ENCODE measurements at regions not wholly inside any gene's neighbourhood (a gene's known extent, or its start where the extent isn't known, plus 50 kb on each side); places are given as distances from the start of the nearest gene placed in this dataset.

- Histone ChIP-seq H3K4me1 (no peaks in the 10 kb centered on the region), H3K36me3 (no peaks in the 10 kb centered on the region), H3K4me3 (no peak overlapping the region), H3K27ac (no peak overlapping the region), H3K27me3 (no peaks in the 10 kb centered on the region), H3K9me3 (peaks cover 0 to 26% of the 10 kb centered on the region in 2 donors)
- TF ChIP-seq CTCF (IDR thresholded peaks at IDR 0.05) = no peak
- no peak for DNase-seq (ENCODE audit: low spot score)
Observed at GRCh38 chr14:58861586-58861985, 223.8 kb downstream of the DACT1 start.

GRCh38 chr14:58862416-58863160 is 224.8 kb downstream of the DACT1 start:
- Histone ChIP-seq H3K4me3 (no peak overlapping the region), H3K9me3 (peaks cover 0 to 23% of the 10 kb centered on the region in 2 donors), H3K4me1 (no peaks in the 10 kb centered on the region), H3K27me3 (no peaks in the 10 kb centered on the region), H3K36me3 (no peaks in the 10 kb centered on the region), H3K27ac (no peak overlapping the region)
- no peak for DNase-seq (ENCODE audit: low spot score)
- TF ChIP-seq CTCF (IDR thresholded peaks at IDR 0.05) = no peak

GRCh38 chr14:58863661-58864345 is 226.0 kb downstream of the DACT1 start:
- no peaks in the 10 kb centered on the region for H3K27me3 ChIP-seq
- no peak for TF ChIP-seq CTCF (IDR thresholded peaks at IDR 0.05)
- DNase-seq (ENCODE audit: low spot score) = no peak
- no peaks in the 10 kb centered on the region for H3K4me1 ChIP-seq
- H3K9me3 ChIP-seq = peaks cover 0 to 10% of the 10 kb centered on the region in 2 donors
- peak overlapping the region in 1 of 2 donors; percentile 50 for H3K27ac ChIP-seq
- H3K36me3 ChIP-seq = no peaks in the 10 kb centered on the region
- no peak overlapping the region for H3K4me3 ChIP-seq

- TF ChIP-seq CTCF (IDR thresholded peaks at IDR 0.05) = no peak
- H3K4me3 ChIP-seq = no peak overlapping the region
- no peaks in the 10 kb centered on the region for H3K36me3 ChIP-seq
- no peak for DNase-seq (ENCODE audit: low spot score)
- peaks cover 0 to under 1% of the 10 kb centered on the region in 2 donors for H3K9me3 ChIP-seq
- H3K27me3 ChIP-seq = no peaks in the 10 kb centered on the region
- H3K4me1 ChIP-seq = no peaks in the 10 kb centered on the region
- H3K27ac ChIP-seq = peak overlapping the region; percentile 3 to 50
Observed at GRCh38 chr14:58864751-58865513, 227.2 kb downstream of the DACT1 start.

GRCh38 chr14:58865514-58866281 is 227.9 kb downstream of the DACT1 start:
- no peaks in the 10 kb centered on the region for H3K27me3 ChIP-seq
- H3K27ac ChIP-seq = peak overlapping the region; percentile 3 to 50
- H3K9me3 ChIP-seq = no peaks in the 10 kb centered on the region
- no peak overlapping the region for H3K4me3 ChIP-seq
- H3K4me1 ChIP-seq = no peaks in the 10 kb centered on the region
- H3K36me3 ChIP-seq = no peaks in the 10 kb centered on the region
- no peak for TF ChIP-seq CTCF (IDR thresholded peaks at IDR 0.05)
- DNase-seq (ENCODE audit: low spot score) = no peak

Data from right atrium auricular region (tissue), 2 donors.